SK-N-MC (cell line): ENCODE measurements at regions not wholly inside any gene's neighbourhood (a gene's known extent, or its start where the extent isn't known, plus 50 kb on each side); places are given as distances from the start of the nearest gene placed in this dataset.
"Not testable (repeated sequence)": the region's sequence is repeated elsewhere in the genome, so short reads cannot be mapped to it uniquely, and the experiment has no call there.

ENCODE experiments used
- EZH2 ChIP-seq: fragments of 200-600 bp; sonication (generic); IDR thresholded peaks from one replicate; pipeline ENCODE4 v1.6.1; 2017; ENCODE audit warnings: antibody characterized with exemption
- POLR2AphosphoS5 ChIP-seq: IDR thresholded peaks from 2 replicates; pipeline ENCODE4 v1.6.1; 2012; ENCODE audit warnings: mild to moderate bottlenecking, low read depth, low read length, borderline replicate concordance

GRCh38 chr17:30730171-30730836 lies 94.2 kb downstream of the CRLF3 start:
- TF ChIP-seq POLR2AphosphoS5, EZH2: not testable (repeated sequence)
